Left forelimb (tissue), 1 donor: ENCODE measurements at regions not wholly inside any gene's neighbourhood (a gene's known extent, or its start where the extent isn't known, plus 50 kb on each side); places are given as distances from the start of the nearest gene placed in this dataset.
"Not testable (repeated sequence)": the region's sequence is repeated elsewhere in the genome, so short reads cannot be mapped to it uniquely, and the experiment has no call there.

ENCODE experiments used
- DNase-seq: peaks from one replicate; pipeline ENCODE4 v3.0.0-alpha.2; 2018; ENCODE audit warnings: low spot score

DNA sequence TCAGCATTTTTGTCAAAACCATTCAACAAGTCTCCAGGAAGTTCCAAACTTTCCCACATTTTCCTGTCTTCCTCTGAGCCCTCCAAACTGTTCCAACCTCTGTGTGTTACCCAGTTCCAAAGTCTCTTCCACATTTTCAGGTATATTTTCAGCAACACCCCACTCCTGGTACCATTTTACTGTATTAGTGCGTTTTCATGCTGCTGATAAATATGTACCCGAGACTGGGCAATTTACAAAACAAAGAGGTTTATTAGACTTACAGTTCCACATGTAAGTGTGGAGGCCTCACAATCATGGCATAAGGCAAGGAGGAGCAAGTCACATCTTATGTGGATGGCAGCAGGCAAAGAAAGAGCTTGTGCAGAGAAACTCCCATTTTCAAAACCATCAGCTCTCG, 315.9 kb upstream of the ESRRG start:
- DNase-seq, result not testable (repeated sequence)

DNA sequence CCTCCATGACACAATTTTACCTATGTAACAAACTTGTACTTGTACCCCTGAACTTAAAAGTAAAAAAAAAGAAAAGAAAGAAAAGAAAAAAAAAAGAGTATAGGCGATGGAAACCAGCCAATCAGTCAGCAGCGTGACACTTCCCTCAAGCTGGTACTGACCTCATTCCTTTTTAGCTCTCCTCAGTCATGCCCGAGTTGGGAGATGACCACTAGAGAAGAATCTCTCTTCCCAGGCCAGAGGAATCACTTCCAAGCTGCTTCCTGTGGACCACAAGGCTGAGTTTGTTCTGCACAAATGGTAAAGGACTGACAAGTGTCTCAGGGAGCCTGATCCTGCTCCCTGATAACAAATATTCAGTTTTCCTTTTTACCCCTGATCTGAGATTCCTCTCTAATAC, 313.5 kb upstream of the ESRRG start:
- no peak for DNase-seq

DNA sequence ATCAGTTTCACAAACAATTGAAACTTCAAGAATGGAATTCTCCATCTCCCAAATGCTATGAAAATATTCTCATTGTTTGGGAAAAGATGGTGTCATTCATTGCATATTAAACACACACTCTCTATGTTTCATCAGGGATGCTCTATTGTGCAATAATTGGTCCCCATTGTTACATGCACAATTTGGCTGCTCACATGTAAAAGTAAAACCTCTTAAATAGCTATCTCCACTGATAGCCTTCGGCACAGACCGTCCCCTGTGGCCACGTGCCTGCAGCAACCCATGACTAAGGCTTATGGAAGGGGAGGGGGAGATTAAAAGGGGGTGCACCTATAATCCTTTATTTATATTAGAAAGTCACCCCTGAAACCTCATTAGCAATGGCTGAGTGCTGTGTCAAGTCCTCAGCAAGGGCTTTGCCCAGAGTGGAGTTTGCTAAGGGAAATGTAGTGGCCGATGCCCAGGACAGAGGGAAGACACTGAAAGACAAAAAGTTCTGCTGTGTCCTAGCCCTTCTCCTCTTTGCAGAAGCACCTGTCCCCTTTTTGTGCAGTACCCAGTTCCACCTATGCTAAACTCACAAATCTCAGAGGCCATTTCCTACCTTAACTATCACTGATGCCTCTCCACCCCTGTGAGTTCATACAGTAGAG, 309.6 kb upstream of the ESRRG start:
- no peak for DNase-seq

DNA sequence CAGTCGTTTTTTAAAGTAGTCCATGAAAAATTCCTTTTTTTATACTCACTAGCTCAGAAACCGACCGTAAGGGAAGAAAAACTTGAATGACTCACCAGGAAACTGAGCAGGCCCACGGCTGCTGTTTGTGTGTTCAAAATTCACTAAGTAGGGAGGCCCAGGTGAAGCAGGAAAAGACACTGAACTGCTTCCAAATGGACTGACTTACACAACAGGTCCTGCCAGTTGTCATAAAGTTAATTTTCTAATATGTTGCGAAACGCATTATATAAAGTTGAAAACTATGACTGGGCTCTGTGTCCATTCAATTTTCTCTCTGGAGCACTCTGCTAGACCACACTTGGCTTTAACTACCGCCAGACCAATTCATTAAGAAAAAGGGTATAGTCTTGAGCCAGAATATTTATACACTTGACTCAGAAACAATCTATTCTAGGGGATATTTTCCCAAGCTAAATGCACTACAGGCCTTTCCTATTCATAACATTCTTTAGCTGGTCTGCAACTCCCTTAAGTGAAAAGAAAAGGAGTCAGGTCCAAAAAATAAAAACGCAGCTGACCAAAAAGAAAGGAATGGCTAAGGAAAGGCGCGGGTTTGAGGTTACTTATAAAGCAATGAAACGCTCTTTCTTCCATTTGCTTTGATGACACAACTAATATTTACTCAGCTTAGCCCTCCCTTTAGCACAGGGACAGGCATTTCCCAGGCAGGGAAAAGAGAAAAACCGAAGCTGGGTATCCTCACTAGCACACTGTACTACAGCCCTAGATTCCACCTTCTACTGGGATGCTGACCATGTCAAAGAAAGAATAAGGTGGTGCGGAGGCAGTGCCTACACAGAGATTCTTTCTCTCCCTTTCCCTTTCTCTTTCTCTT, 306.3 kb upstream of the ESRRG start:
- no peak for DNase-seq

DNA sequence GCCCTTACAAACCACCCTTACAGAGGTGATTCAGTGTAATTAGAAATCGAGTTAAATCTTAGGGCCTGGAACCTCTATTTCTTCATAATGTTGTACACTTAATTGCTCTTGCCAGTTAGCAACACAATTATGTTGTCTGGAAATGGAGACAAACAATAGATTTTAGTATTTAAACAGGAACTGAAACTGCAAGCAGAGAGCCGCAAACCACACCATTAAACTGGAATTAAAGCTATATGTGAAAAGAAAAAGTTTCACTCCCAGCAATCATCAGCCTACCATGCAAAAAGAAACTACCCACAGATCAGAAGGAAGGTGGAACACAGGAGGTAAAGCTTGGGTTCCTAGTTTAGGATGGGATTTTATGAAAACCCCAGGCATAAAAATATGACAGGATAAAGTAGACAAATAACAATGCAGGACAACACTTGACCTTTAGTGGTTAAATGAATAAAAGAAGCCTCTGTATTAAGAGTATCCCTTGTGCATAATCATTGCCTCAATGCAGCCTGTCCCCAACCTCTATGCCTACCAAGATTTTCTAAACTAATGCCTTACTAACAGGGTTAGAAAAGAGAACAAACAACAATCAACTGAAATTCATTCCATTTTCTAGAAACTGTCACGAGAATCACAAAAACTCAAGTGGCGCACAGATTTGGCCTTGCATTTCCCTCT, 304.3 kb upstream of the ESRRG start:
- no peak for DNase-seq

DNA sequence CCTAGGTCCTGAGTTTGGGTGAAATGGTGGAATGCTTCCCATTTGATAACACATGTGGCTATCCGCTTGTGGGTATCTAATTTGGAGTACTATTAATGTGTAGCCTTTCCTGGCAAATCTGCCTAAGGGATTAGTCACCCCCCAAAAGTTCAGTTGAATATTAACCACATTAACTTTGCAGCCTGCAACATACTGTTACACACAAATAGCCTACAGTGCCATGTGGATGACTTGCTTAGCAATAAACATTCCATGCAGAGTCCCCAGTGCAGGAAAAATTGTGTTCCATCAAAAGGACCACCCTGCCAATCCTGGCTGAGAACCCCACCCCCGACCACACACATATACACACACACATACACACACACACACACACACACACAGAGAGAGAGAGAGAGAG, 303.3 kb upstream of the ESRRG start:
- no peak for DNase-seq

DNA sequence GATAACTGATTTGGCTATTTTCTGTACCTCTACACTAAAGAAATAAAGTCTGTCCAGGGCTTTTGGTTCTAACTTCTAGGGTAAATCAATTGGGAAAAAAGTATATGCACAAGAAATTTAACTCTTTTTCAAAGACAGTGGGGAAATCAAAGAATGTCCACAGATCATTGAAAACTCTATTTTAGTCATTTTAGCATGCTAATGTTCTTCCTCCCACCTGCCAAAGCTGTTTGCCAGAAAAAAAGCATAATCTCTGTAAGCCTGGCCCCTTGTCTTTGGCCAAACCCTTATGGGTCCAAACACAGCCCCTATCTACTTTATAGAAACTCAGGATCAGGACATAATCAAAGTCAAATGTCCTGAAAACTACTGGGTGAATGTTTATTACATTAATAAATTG, 302.2 kb upstream of the ESRRG start:
- DNase-seq, result no peak

DNA sequence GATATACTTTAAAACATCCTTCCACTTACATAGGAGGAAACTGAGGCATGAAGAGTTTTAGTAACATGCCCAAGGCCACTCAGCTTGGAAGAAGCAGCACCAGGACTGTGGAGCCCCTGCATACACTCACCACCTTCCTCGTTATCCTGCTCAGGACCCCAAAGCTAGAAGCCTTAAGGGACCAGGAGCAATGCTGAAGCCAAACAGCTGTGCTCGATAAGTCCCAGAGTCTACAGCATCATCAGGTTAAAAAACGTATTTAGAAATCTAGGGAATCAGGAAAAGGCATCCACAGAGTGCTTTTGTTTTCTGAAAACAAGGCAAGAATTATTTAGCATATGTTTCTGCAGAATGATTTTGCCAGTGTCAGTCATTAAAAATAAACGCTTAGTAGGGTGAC, 301.7 kb upstream of the ESRRG start:
- DNase-seq, result no peak

DNA sequence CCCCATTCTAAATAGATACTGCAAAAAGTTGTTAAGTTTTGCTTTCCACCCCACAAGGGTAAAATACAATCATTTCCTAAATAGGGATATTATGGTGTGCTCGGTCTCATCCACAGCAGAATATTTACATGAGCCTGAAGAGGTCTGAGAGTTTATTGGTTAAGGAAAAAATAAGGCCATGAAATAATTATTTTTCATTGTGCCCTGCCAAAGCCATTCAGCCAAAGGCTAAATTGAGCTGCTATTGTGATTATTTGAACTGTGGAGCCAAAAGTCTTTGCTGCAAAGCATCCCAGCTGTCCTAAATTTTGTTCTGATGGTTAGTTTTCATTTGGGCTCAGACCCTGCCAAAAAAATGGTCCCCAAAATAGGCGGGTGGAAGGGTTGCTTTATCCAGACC, 298.7 kb upstream of the ESRRG start:
- DNase-seq, result no peak

DNA sequence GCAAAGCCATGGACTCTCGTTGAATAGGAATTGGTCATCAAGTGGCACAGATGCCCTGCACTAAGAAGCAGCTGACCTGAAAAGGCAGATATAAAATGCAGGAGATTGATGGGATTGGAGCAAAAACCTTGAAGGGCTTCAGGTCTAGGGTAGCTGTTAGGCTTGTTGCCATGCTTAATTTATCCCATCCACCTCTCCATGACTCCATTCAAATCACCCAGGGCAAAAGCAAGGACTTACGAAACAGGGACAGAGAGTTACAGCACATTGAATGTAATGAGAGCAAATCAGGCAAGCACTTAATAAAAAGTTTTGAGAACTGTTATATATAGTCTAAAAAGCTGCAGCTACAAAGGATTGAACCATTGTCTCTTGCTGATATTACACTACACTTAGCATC, 298.2 kb upstream of the ESRRG start:
- DNase-seq, result no peak

DNA sequence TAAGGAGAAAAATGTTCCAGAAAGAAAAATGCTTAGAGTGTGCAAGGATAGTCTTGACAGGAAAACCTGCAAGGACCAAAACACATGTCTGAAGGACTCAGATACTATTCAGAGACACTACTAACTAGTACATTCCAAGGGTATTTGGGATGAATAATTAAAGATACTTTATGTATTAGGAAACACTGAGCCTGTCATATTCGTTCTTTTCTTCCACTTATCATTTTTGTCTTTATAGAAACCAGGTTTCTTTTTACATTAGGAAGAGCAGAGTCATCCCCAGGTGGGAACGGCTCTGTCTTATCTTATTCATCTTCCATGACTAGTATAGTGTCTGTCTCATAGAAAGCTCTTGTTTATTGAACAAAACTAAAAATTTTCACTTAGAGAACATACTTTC, 296.2 kb upstream of the ESRRG start:
- DNase-seq, result no peak

DNA sequence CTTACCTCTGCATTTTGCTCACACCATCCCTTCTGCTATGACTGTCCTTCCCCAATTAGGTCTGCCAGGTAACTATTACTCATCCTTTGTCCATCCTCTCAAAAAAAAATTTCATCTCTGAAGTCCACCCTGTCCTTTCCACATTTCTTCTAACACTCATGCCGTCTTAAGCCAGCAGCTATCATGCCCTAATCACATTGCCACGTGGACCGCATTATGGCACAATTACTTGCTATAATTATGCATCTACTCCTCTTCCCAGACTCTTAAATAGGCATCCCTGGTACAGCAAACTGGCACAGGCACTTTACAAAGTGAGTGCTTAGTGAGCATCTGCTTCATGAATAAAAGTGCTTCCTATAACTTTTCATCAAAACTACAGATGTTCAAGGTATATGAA, 295.4 kb upstream of the ESRRG start:
- no peak for DNase-seq

DNA sequence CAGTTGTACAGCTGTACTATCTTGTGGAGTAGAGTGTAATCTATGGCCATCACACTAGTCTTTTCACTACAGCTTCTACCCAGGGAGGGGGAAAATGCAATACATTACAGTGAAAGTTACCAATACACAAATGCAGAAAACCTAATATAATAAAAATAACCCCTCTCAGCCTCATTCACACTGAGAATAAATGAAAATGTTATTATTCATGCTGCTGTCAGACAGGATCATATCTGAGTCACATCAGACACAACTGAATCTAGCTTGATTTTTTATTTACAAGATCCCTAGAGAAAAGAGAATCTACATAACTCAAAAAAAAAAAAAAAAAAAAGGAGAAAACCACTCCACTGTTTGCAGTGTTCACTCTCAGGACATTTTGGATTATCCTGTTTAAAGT, 293.9 kb upstream of the ESRRG start:
- DNase-seq, result no peak

DNA sequence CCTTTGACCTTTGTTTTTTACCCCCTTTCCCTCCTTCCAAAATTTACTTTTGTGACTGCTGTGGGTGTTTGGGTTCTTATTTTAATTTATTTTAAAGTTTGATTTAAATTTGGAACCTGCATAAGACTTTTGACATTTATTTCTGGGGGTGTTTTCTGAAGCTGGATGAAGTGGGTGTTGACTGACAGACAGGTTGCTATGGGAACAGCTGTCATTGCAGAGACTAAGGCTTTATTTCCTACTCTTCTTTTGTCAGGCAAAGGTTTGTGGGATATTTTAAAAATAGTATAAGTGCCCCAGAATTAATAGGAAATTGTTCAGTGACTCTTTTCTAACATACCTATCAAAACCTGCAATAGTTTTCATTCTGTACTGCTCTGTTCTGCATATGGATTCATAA, 290.8 kb upstream of the ESRRG start:
- no peak for DNase-seq

DNA sequence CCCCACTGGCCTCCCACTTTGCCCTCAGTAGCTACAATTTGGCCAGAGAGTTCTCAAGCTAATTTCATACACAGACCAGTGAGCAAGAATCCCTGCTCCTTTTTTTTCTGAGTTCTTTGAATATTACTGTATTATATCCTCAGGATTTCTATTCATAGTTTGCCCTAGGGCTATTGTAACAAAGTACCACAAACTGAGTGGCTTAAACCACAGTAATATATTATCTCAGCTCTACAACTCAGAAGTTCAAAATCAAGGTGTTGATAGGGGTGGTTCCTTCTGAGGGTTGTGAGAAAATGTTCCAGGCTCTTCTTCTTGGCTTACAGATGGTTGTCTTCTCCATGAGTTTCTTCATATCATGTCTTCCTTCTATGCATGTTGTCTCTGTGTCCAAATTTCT, 289.4 kb upstream of the ESRRG start:
- no peak for DNase-seq

DNA sequence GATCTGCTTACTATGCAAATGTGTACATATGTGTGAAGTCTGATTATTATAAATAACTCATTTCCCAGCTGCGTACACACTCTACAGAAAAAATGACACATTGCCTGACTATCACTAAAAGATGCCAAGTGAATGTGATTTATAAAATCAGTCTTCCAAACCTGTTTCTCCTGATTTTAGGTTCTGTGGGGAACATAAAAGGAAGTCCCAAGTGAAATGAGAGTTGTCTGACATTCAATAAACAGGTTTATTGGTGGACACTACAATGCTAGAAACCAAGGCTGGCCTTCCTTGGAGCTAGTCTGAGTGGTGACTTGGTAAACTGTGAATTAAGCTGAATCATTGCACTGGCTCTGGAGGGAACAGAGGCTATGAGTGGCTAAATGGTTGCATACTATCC, 287.9 kb upstream of the ESRRG start:
- DNase-seq, result no peak

DNA sequence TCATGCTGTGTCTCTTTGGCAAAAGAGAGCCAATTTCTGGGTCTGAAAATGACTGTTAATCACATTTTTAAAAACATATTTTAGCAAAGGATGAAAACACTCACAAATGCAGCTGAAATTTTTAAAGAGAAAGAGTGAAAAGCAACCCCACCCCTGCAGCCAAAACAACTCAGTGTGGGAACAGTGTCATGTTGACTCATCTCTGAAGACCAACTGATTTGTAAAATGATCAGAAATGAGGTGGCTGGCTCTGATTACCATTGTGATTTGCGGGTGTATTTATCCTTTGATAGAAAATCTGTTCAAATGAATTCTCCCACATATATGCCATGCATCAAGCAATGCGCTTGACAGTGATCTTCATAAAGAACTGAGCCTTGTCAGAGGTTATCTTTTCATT, 287.0 kb upstream of the ESRRG start:
- DNase-seq, result no peak

DNA sequence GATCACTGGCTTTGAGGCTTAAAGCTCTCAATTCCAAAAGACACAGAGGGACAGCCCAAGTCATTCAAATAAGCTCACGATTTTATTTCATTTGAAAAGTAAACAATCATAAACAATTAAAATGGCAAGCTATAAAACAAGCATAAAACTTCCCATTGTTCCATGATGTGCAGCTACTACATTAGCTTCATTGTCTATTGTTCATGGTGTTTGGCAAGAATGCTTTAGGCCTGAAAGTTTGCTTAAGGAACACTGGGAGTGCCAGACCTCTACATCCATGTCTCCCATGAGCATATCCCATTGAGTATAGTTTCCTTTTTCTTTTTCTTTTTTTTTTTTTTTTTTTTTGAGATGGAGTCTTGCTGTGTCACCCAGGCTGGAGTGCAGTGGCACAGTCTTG, 286.1 kb upstream of the ESRRG start:
- no peak for DNase-seq

DNA sequence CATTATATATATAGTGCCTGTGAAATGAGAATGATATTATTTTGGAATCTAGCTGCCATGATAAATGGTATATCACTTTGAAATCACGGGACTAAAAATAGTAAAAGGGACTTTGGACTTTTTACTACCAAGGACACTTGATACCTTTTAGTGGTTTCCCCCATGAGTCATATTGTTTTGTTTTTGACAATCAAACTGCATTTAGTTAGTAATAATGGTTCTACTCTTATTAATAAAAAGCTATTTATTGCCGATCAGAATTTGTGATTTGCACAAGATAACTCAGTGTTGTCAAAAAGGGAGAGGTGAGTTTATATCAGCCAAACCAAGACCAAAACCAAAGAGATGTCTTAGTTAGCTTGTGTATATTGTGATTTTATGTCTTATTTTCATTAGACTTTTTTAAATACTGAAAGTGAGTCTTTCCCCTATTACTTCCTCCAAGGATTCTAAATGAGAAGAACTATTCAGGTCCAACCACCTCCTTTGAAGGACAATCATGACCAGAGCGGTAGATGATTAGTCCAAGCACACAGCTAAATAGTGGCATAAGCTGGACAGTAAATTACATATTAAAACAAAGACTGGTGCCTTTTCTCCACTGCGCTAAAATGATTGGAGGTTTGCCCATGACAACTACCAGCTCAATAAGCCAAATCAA, 281.7 kb upstream of the ESRRG start:
- no peak for DNase-seq

DNA sequence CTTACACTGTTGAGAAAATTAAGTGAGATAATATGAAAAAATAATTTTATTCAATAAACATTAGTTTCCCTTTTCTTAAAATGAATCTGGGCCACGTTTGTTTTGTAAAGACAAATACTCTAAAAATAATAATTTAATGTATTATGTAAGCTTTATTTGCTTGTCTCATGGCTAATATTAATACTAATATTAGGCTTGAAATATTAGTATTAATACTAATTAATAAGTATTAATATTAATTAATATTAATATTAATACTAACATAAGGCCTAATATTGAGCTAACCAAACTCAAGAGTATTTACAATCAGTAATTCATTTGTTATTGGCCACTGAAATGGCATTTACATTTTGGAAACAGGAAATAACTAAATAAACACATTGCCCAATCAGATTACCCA, 280.1 kb upstream of the ESRRG start:
- DNase-seq, result no peak

DNA sequence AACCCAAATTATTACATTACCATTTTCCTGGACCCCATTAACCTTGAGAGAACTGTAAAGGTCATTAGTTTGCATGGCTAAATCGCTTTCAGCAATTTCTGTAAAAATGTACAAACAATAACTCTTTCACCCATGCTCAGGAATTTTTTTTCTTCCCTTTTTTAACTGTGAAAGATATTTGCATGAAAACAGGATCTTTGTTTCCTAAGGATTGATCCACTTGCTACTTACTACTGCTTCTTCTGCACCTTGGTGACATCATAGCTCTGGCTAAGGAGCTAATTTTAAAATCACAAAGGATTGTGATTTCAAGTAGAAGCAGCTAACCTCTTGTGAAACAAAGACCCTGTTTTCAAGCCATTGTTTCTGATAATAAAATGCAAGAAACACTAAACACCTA, 274.6 kb upstream of the ESRRG start:
- no peak for DNase-seq

DNA sequence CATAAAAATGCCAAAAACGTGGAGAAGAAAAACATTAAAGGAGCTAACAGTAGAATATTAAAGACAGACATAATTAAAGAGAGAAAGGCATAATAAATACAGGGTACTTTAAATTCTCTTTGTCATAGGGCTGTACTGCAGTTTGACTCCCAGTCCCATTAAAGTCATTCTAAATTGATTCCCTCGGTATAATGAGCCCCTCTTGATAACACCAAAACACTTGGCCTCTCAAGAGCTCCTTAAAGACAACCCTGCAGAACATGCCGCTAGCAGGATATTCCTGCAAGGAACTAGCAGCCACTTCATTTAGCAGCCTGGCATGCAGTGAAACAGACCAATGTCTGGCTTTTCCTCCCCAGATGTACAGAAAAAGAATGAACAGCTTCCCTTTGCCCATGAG, 273.8 kb upstream of the ESRRG start:
- no peak for DNase-seq

DNA sequence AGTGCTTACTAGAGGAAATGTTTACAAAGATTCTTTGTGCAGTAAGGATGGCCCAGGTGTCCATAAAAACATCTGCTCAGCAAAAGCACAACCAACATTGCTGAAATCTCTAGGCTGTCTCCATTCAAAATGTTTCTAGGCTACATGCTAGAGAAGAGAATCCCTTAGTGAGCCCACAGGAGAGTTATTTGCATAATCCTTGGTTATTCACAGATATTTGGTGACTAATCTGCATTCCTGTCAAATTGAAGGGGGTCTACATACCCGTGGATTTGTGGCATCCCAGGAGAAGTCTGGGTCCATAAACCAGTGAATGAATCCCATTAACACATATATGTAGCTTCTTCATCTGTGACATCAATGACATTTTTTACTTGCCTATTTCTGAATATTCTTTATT, 261.3 kb upstream of the ESRRG start:
- no peak for DNase-seq
